GM19023 (cell line): ENCODE measurements at regions not wholly inside any gene's neighbourhood (a gene's known extent, or its start where the extent isn't known, plus 50 kb on each side); places are given as distances from the start of the nearest gene placed in this dataset.
"Not testable (repeated sequence)": the region's sequence is repeated elsewhere in the genome, so short reads cannot be mapped to it uniquely, and the experiment has no call there.

Source experiments
- ATAC-seq: cut with Tn5 transposase; IDR thresholded peaks from one replicate; pipeline ENCODE4 v1.9.1; 2021; ENCODE audit warnings: mild to moderate bottlenecking, moderate library complexity; ENCODE audit not compliant: unreplicated experiment

DNA sequence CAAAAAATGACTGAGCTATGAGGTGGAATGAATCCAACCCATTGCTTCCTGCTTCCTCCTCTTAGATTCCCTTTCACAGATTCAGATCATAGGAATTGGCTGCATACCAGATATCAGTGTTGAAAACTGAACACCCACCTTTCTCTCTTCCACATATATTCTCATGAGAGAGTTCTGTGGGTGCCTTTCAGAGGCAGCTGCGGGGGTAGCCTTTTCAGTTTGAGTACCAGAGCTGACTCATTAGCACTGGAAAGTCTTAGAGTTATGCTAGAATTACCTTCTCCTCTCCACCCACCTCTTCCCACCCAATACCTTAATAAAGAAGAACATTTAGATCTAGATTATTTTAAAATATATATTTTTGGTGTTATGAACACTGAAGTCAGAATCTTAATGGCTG is 495.4 kb upstream of the SEL1L start:
- ATAC-seq: no peak

DNA sequence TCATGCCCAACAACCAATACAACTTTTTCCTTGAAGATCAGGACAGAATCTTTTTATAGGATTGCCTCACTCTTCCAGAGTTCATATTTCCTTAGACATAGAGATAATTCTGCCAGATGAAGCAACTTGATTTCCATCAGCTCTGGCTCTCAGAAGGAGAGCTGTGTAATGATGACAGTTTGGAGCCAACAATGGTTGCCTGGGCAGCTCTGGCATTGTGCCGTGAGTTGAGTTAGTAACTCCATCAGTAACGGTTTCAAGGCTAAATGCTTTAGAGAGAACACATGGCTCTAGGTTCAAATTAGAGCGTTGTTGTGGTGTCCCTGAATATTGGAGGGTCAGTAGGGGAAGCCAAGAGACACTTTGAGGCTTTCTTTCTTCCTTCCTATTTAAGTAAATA is 501.7 kb upstream of the SEL1L start:
- no peak for ATAC-seq

DNA sequence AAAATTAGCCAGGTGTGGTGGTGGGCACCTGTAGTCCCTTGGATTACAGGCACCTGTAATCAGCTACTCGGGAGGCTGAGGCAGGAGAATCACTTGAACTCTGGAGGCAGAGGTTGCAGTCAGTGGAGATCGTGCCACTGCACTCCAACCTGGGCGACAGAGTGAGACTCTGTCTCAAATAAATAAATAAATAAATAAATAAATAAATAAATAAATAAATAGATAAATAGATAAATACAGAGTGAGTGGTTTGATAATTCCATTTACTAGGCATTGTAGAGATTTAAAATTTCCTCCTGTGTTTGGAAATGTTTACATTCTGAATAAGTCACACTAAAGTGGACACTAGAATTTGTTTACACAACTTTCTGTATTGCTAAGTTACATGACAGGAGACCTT is 504.4 kb upstream of the SEL1L start:
- not testable (repeated sequence) for ATAC-seq

DNA sequence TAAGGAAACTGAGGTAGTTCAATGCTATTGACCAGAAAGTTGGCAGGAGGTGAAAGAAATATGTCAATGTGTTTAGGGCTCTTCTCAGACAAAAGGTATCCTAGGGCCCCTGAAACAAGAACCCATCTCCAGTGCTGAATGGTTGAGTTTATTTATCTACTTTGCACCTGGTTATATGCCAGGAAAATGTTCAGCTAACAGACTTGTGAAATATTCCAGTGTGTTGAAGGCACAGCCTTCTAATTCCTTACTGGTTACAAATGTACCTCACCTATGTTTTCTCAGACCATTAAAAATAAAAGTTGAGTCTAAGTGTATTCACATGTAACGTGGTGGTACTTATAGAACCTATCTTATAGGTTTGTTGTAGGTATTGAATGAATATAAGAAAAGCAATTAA is 511.7 kb upstream of the SEL1L start:
- ATAC-seq: no peak

DNA sequence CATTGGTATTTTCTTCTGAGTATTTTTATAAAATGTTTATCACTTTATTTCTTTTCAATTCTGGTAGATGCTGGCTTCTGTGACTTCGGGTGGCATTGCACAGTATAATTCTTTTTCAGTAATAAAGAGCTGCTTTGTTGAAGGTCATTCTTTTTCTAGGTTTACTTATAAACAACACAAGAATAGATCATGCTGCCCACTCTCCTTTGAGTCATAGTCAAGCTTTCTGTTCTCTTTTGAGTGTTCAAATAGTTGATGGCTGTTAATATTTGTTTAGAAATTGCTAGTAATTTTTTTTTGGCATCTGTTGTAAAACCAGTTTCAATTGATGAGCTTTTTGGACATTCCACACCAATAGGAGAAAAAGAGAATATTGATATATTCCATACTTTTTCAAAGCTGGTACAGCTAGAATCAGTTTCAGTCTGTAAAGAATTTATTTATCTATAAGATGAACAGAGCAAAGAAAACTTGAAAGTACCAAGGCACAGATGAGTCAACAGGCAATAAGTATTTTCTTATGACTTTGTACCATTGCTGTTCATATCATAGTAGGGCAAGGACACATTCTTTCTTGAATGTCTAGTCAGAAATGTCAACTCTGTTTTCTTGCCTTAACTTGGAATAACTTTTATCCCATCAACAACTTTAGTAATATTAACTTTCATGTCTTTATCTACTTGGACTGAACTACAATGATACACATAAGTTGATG is 513.0 kb upstream of the SEL1L start:
- peak; percentile 59 for ATAC-seq

DNA sequence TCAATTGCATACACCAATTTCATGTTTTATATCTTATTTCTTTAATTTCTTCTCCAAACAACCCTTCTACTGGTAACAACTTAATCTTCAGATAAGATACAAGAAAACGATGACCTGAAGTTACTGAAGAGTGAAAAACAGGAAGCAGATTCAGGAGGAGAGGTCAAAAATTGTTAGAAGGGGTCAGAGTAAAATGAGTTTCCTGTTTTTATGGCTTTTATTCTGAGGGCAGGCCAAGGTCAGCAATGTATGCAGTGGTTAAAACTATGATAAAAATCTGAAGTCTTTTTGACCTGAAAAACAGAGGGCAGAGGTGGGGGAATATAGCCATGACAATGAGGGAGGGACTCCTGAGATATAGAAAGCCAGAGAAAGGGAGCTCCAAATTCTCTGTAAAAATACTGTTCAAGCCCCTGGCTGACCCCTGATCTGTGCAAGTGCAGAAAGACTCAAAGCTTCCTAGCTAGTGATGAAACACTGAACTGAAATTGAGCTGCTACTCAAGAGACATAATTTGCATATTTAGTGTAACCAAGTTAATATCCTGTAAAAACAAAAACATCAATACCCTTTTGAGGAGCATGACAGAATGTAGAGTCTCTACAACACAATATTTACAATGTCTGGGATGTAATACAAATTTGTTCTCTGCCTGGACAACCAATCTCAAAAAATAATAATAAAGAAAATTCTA is 514.3 kb upstream of the SEL1L start:
- peak; percentile 49 for ATAC-seq

DNA sequence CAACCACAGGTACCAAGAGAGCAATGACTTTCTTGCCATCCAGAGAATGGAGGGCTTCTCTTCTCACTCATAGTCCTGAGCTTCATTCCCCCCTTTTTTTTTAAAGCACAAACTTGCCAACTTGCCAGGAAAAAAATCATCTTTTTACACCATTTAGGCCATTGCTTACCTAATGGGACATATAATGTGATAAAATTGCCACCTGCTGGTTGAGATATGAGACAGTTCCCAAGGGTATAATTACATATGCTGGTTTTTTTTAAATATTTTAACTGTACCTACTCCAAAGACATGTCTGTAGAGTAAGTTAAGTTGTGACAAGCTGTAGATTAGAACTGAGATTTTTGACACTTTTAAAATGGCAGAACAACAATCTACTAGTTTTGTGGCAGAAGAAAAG is 519.1 kb upstream of the SEL1L start:
- no peak for ATAC-seq

DNA sequence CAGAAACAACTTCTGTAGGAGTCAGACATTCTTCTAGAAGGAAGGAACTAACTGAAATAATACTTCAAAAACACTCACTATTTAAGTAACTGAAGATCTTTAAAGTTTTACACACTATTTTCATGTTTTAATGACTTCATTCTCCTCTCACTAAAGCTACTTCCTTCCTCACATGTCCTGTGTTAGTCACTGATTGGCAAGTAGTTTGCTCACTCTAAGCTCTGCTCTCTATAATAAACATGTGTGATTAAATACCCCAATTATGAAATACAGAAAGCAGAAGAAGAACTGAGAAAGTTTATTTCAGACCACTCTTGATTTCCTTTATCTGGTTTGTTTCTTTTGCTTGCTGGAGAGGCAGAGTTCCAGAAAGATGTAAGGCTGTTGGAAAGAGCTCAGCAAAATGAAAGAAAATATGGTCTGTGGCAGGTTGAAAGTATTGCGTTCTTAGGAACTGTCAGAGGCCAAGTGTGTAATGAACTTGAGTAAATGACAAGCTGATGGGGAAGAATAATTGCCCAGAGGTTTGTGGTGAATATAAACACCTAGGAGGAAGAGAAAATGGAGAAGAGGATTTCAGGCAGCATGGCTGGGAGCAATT is 522.0 kb upstream of the SEL1L start:
- ATAC-seq: no peak

DNA sequence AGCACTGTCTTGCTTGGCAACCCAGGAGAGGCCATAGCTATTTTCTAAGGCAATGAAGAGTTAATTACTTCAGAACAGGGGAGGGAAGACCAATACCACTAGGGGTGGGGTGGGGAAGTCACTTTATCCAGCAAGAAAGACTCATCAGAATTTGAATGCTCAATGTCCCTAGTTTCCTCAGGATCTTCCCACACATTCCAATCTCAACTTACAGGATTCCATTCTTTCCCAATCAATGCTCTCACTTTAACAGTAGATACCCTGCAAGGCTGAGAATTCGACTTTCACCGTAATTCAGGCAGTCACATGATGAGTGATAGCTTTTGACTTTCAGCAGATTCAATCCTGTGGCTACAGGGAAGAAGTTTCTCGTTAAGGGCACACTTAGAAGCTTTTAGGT is 526.6 kb upstream of the SEL1L start:
- no peak for ATAC-seq

DNA sequence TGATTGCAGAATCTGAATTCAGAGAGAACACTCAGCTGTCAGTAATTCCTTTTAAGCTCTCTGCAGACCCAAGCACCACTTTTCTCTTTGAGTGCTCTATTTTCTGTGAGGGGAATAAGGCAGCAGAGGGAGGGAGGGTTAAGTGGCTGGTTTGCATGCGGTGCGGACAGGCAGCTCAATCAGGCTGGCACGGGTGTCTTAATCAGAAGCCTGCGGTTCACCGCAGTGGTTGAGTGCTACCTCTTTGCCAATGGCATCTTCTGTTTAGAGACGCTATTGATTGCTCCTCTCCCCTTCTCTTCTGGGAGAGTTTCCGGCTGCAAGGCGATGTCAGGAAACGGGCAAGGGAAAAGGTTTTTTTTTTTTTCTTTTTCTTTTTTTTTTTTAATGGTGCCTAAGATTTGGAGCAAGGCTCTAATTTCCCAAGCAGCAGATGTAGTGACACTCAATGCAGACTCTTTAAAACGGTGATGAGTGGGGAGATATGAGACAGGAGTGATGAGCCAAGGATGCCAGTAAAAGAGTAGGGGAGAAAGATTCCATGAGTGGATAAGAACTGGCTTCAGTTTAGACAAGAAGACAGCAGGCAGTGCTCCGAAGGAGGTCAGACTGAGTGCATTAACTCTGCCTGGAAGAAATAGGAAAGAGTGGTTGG is 533.7 kb upstream of the SEL1L start:
- no peak for ATAC-seq

DNA sequence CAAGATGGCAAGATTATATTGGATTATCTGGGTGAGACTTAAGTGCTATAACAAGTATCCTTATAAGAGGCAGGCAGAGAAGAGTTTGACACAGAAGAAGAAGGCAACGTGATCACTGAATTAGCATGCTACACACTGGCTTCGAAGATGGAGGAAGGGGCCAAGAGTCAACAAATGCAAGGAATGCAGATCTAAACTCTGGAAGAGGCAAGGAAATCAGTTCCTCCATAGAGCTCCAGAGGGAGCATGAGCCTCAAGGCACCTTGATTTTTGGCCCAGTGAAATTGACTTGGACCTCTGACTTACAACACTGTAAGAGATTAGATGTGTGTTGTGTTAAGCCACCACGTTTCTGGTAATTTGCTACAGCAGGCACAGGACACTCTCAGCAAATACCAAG is 536.4 kb upstream of the SEL1L start:
- ATAC-seq: no peak

DNA sequence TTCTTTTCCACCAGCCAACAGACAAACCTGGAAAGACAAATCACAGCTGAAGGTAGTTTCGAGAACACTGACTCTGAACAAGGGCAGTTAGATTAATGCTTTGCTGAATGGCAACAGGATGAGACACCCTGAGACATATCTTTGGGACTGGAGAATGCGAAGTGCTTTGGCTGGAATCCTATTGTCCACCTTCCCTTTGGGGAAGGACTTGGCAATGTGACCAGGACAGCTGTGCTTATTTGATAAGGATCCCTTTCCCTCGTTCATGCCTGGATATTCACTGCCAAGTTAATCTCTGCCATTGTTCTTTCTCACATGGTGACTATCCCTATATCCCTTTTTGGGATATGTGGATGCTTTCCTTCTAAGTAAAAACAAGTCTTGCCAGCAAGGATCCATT is 537.1 kb upstream of the SEL1L start:
- ATAC-seq: no peak

DNA sequence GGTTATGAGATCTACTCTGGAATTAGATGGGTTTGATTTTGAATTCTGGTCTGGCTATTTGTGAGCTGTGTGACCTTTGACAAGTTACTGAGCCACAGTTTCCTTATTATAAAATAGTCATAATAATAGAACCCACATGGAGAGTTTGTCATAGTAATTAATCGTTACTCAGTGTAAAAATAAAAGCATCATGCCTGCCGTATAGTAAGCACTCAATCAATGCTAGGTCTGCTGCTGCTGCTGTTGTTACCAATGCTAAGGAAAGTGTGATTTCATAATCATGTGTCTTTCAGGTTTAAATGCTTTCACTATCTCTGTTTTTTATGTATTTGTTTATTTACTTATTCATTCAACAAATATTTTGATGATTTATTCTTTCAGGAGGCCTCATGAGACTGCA is 539.9 kb upstream of the SEL1L start:
- ATAC-seq: no peak

DNA sequence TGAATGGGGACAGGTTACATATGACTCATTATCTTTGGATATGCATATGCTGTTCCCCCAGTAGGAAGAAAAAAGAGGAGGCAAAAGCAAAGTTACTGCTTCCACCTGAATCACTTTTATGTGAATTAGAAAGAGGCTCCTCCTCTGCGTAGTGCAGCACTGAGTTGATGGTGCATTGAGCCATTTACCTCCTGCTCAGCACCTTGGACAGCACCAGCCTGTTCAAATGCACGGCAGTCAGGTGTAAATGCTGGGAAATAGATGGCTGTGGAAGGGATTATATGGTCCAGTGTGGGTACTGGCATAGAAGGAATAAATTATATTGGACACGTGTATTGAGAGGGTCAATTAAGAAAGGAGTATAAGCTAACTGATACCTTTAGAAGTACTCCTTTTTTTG is 541.9 kb upstream of the SEL1L start:
- ATAC-seq: no peak

DNA sequence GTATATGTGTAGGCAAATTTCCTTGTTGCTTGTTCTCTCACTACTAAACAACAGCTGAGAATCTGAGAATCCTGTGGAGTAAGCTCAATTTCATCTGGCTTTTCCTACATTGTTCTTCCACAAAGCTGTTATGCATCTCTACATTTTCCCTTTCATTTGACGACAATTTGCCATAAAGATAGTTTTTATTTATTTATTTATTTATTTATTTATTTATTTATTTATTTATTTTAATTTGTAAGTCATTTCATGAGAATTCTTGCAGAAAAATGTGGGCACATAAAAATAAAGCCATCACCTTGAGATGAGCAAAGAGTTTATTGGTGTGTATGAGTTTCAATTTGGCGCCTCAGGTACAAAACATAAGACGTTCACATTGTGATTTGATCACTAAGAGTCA is 545.9 kb upstream of the SEL1L start:
- no peak for ATAC-seq

DNA sequence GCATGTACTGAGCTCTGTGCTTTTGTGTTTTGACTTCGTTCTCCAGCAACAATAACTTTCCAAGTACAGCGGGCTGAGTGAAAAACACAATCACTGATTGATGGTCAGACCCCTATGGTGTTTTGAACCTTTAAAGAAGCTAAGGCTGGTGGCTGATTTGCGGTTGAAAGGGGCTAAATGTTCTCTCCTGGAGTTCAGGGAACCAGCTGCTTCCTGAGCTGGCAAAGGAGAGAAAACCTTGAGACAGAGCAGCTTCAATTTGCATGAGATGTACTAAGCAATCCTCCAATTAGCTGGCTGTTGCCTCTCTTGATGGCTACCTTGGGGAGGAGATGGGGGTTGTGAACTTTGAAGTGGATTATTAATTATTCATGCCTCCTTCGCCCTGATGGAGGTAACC is 546.7 kb upstream of the SEL1L start:
- ATAC-seq: no peak

DNA sequence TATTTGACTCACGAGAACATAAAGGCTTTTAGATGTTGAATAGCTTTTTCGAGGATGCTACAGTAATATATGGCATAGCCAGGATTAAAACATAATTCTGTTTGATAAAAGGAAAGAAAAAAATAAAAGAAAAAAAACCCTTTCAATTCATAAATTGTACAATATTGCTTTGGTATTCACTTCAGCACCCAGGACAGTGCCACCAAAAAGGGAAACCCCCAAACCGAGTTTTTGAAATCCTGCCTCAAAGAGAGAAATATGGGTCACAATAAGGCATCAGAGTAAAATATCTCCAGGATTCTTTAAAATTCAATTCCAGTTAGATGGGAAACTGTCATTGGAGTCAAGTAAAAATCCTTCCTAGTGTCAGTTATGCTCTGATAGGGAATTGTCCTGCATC is 551.2 kb upstream of the SEL1L start:
- no peak for ATAC-seq

DNA sequence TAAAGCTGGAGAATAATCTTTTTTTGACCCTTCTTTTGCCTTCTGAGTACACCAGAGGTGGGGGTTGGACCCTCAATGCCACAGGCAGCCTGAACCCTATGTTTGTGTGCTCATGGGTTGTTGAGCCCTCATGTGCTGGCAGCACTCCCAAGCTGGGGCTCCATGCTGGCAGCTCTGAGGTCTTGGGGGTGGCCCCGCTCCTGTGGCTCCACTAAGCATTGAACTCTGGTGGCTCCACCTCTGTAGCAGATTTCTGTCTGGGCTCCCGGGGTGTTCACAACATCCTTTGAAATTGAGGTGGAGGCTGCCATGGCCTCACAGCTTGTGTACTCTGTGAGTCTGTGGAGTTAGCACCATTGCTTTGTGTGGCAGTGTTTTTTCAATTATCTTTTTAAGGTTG is 557.4 kb upstream of the SEL1L start:
- ATAC-seq: no peak

DNA sequence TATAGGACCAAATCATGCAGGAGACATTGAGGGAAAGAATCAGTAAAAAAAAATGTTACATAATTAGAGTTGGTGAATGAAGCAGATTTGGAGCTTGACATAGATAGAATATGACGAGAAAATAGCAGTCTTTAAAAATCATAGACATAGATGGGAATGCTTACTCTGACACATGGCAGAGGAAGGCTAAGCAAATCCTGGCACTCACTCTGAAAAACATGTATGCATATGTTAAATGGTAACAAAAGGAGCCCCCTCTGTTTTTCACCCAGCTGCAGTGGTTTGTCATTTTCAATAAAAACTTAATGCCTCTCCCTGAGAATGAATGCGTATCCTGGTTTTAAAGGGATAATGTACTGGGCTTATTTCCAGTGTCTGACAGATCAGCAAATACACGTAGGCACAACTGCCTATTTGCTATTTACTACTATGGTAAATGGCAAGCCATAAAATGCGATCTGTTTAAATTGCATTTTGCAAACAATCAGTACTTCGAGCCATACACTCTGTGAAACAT is 561.2 kb upstream of the SEL1L start:
- ATAC-seq: no peak

DNA sequence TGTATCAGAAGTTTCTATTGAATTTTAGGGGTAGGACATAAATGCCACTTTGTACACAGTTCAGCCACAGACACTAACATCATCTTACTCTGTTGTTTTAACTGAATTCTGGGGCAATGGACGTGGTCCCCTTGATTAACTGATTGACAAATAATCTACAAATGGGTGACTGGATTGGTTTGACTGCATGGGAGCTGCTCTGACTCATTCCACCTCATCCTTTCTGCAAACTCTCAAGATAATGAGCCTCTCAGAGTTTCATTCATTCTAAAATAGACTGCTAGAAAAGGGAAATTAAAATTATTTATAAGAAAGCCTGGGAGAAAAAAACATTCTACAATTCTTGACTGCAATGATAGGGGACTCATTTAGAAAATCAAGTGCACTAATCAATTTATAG is 570.4 kb upstream of the SEL1L start:
- ATAC-seq: no peak

DNA sequence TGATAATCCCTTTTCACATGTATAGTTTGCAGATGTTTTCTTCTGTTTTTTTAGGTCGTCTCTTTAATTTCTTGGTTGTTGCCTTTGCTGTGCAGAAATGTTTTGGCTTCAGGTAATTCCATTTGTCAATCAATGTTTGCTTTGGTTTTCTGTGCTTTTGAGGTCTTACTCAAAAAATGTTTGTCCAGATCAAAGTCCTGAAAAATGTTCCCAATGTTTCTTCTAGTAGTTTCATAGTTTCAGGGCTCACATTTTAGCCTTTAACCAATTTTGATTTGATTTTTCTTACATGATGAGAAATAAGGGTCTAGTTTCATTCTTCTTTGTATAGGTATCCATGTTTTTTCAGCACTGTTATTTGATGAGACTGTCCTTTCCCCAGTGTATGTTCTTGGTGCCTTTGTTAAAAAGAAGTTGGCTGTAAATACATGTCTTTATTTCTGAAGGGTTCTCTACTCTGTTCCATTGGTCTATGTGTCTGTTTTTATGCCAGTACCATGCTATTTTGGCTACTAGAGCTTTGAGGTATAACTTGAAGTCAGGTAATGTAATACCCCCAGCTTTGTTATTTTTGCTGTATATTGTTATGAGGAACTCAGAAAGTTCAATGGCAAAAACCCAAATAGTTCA is 578.7 kb upstream of the SEL1L start:
- no peak for ATAC-seq
